Prostate gland (tissue), 2 donors: ENCODE measurements at regions not wholly inside any gene's neighbourhood (a gene's known extent, or its start where the extent isn't known, plus 50 kb on each side); places are given as distances from the start of the nearest gene placed in this dataset.

Experiments used
- CTCF ChIP-seq, 4 experiments: fragments of 200-600 bp in 2 of 4; fragments of 450-650 bp in 2 of 4; sonication (generic) in 2 of 4; IDR thresholded peaks; 1 replicate in 3 of 4; 2 replicates in 1 of 4; pipeline ENCODE4 v1.5.1; 2016 to 2019; ENCODE audit warnings: antibody characterized with exemption in 4 of 4, mild to moderate bottlenecking in 2 of 4, moderate library complexity in 2 of 4
- POLR2A ChIP-seq: fragments of 450-650 bp; IDR thresholded peaks from one replicate; pipeline ENCODE4 v1.6.1; 2016; ENCODE audit warnings: antibody characterized with exemption, mild to moderate bottlenecking
- POLR2AphosphoS5 ChIP-seq: sonication (generic); formaldehyde crosslinking; IDR thresholded peaks from one replicate; pipeline ENCODE4 v1.6.1; 2017; ENCODE audit warnings: antibody characterized with exemption

- no peak for TF ChIP-seq CTCF (IDR thresholded peaks at IDR 0.05)
- no peak for TF ChIP-seq POLR2A
- TF ChIP-seq POLR2AphosphoS5 = no peak
These were observed 113.5 kb downstream of the KLF6 start for GRCh38 chr10:3671386-3671955.
